HG02884 (cell line): ENCODE measurements at regions not wholly inside any gene's neighbourhood (a gene's known extent, or its start where the extent isn't known, plus 50 kb on each side); places are given as distances from the start of the nearest gene placed in this dataset.
"Not testable (repeated sequence)": the region's sequence is repeated elsewhere in the genome, so short reads cannot be mapped to it uniquely, and the experiment has no call there.

Experiments used
- ATAC-seq: cut with Tn5 transposase; IDR thresholded peaks from one replicate; pipeline ENCODE4 v1.9.1; 2021; ENCODE audit warnings: mild to moderate bottlenecking, moderate library complexity; ENCODE audit not compliant: unreplicated experiment

GRCh38 chr4:34419871-34420270 is 1824.4 kb downstream of the ARAP2 start:
- no peak for ATAC-seq

GRCh38 chr4:34422472-34423175 is 1821.7 kb downstream of the ARAP2 start:
- no peak for ATAC-seq

- ATAC-seq = no peak
Observed at GRCh38 chr4:34432706-34433105, 1811.6 kb downstream of the ARAP2 start.

- not testable (repeated sequence) for ATAC-seq
Observed at GRCh38 chr4:34434377-34434776, 1809.9 kb downstream of the ARAP2 start.

GRCh38 chr4:34464196-34464595 is 1780.1 kb downstream of the ARAP2 start:
- ATAC-seq = no peak

- ATAC-seq = no peak
Observed at GRCh38 chr4:34466411-34466810, 1777.9 kb downstream of the ARAP2 start.

GRCh38 chr4:34469516-34469915 is 1774.8 kb downstream of the ARAP2 start:
- no peak for ATAC-seq

GRCh38 chr4:34485252-34485651 is 1759.1 kb downstream of the ARAP2 start:
- ATAC-seq = no peak

- ATAC-seq = no peak
Observed at GRCh38 chr4:34486461-34487363, 1757.6 kb downstream of the ARAP2 start.

- no peak for ATAC-seq
Observed at GRCh38 chr4:34492414-34492813, 1751.9 kb downstream of the ARAP2 start.

- no peak for ATAC-seq
Observed at GRCh38 chr4:34502086-34502485, 1742.2 kb downstream of the ARAP2 start.

GRCh38 chr4:34504731-34505130 is 1739.6 kb downstream of the ARAP2 start:
- not testable (repeated sequence) for ATAC-seq

- ATAC-seq = not testable (repeated sequence)
Observed at GRCh38 chr4:34506511-34507092, 1737.7 kb downstream of the ARAP2 start.

GRCh38 chr4:34512616-34513015 is 1731.7 kb downstream of the ARAP2 start:
- ATAC-seq = no peak

- no peak for ATAC-seq
Observed at GRCh38 chr4:34516524-34516923, 1727.8 kb downstream of the ARAP2 start.

- ATAC-seq = no peak
Observed at GRCh38 chr4:34534916-34535315, 1709.4 kb downstream of the ARAP2 start.

GRCh38 chr4:34566091-34566490 is 1678.2 kb downstream of the ARAP2 start:
- ATAC-seq = no peak

GRCh38 chr4:34572026-34572425 is 1672.3 kb downstream of the ARAP2 start:
- ATAC-seq = no peak

- no peak for ATAC-seq
Observed at GRCh38 chr4:34615315-34615714, 1629.0 kb downstream of the ARAP2 start.

- no peak for ATAC-seq
Observed at GRCh38 chr4:34619531-34620162, 1624.7 kb downstream of the ARAP2 start.

- no peak for ATAC-seq
Observed at GRCh38 chr4:34628471-34628870, 1615.8 kb downstream of the ARAP2 start.
